H1 (cell line): ENCODE measurements at regions not wholly inside any gene's neighbourhood (a gene's known extent, or its start where the extent isn't known, plus 50 kb on each side); places are given as distances from the start of the nearest gene placed in this dataset.

ENCODE experiments used
- ATF3 ChIP-seq: IDR thresholded peaks from 2 replicates; pipeline ENCODE4 v1.6.1; 2011; ENCODE audit warnings: low read depth, mild to moderate bottlenecking, low read length; ENCODE audit not compliant: insufficient read depth

GRCh38 chr22:49203091-49203858, 624.4 kb downstream of the BRD1 start (continued):
- no peak for TF ChIP-seq ATF3
